GM06990 (cell line): ENCODE measurements at regions not wholly inside any gene's neighbourhood (a gene's known extent, or its start where the extent isn't known, plus 50 kb on each side); places are given as distances from the start of the nearest gene placed in this dataset.

ENCODE experiments used
- DNase-seq: peaks from one replicate; pipeline ENCODE4 v3.0.0-alpha.2; 2011; ENCODE audit not compliant: insufficient read length; ENCODE audit errors: extremely low read depth
- H3K27me3 ChIP-seq: replicated peaks from 2 replicates; pipeline ENCODE4 v1.6.0; 2011; ENCODE audit warnings: low read length; ENCODE audit not compliant: control insufficient read depth, insufficient read depth
- H3K36me3 ChIP-seq: 2 replicates; pipeline ENCODE4 v1.5.1; 2011; ENCODE audit warnings: low read length; ENCODE audit not compliant: control insufficient read depth, insufficient read depth
- H3K4me3 ChIP-seq: replicated peaks from 2 replicates; pipeline ENCODE4 v1.5.1; 2011; ENCODE audit warnings: low read depth, mild to moderate bottlenecking, control low read depth, low read length
- TF ChIP-seq, protein P1 (sequence below): IDR thresholded peaks from 2 replicates; pipeline ENCODE4 v1.5.1; 2011; ENCODE audit warnings: low read length, control low read depth, mild to moderate bottlenecking, inconsistent platforms; ENCODE audit not compliant: insufficient read depth, poor library complexity, severe bottlenecking

DNA sequence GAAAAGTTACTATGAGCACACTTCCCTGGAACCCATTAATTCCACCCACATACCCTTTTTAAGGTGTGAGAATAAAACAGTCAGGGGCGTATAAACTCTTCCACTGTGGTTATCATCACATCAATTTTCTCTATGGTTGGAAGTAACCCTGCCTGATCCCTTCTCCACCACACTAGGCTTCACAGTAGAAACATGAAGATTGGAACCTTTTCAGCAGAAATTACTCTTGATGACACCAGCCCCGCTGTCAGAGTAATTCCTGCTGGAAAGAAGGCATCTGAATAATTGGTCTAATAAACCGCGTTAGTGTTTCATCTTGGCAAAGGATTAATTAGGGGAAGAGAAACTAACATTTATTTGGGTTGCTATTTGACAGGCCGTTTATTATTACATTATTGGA lies 278.4 kb downstream of the MFSD1 start:
- no peaks in the 10 kb centered on the region for H3K27me3 ChIP-seq
- TF ChIP-seq, protein P1, sequence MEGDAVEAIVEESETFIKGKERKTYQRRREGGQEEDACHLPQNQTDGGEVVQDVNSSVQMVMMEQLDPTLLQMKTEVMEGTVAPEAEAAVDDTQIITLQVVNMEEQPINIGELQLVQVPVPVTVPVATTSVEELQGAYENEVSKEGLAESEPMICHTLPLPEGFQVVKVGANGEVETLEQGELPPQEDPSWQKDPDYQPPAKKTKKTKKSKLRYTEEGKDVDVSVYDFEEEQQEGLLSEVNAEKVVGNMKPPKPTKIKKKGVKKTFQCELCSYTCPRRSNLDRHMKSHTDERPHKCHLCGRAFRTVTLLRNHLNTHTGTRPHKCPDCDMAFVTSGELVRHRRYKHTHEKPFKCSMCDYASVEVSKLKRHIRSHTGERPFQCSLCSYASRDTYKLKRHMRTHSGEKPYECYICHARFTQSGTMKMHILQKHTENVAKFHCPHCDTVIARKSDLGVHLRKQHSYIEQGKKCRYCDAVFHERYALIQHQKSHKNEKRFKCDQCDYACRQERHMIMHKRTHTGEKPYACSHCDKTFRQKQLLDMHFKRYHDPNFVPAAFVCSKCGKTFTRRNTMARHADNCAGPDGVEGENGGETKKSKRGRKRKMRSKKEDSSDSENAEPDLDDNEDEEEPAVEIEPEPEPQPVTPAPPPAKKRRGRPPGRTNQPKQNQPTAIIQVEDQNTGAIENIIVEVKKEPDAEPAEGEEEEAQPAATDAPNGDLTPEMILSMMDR: no peak
- no peaks in the 10 kb centered on the region for H3K36me3 ChIP-seq
- DNase-seq: no peak
- H3K4me3 ChIP-seq: no peak overlapping the region

DNA sequence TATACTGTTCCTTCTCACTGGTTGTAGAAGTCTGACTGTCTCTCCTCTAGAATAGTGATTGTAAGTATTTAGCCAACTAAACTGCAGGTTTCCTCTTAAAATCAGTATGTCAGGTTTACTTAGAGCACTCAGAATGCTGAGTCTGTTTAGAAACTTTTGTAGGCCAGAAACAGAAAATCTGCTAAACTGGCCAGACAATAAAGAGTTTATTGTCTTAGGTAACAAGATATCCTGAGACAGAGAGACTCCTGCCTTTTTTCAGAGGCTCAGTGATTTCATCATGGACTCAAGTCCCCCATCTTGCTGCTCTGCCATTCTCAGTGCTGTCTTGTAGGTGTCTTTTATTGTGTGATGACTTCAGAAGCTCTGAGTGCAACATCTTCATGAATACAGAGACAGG lies 279.0 kb downstream of the MFSD1 start:
- H3K4me3 ChIP-seq: no peak overlapping the region
- no peaks in the 10 kb centered on the region for H3K27me3 ChIP-seq
- TF ChIP-seq, protein P1: no peak
- H3K36me3 ChIP-seq: no peaks in the 10 kb centered on the region
- no peak for DNase-seq

DNA sequence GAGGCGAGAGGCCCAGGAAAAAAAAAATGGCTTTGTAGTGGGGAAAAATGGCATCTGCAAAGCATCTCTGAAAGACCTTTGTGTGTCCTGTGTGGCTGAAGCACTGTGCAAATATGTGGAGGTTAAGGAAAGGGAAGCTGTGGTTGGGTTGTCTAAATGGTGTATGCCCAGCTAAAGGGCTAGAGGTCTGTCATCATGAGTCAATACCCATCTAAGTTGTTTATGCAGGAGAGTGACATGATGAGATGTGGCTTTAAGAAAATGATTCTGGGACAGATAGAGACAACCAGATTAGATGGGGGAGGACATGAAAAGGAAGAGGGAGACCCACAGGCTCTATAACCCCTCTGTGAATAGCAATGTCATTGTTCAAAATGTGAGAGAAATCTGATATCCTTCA lies 280.7 kb downstream of the MFSD1 start:
- H3K27me3 ChIP-seq: no peaks in the 10 kb centered on the region
- H3K36me3 ChIP-seq: no peaks in the 10 kb centered on the region
- TF ChIP-seq, protein P1: no peak
- no peak for DNase-seq
- no peak overlapping the region for H3K4me3 ChIP-seq

DNA sequence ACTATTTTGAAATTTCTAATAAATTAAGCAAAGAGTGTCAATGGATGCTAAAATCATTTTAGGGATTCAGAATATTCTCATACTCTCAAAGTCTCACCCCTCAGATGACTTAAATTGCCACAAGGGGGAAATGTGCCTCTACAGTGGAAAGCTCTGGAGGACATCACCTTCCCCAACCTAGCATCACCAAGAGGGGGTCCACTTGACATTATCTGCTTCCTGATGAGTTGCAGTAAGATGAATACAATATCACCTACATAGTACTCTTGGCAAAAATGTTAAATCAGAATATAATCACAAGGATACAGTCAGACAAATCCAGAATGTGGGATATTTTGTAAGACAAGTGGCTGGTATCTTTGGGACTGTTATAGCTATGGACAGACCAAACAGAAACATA lies 290.1 kb downstream of the MFSD1 start:
- DNase-seq: no peak
- TF ChIP-seq, protein P1: no peak
- Histone ChIP-seq H3K36me3 (no peaks in the 10 kb centered on the region), H3K4me3 (no peak overlapping the region), H3K27me3 (no peaks in the 10 kb centered on the region)

DNA sequence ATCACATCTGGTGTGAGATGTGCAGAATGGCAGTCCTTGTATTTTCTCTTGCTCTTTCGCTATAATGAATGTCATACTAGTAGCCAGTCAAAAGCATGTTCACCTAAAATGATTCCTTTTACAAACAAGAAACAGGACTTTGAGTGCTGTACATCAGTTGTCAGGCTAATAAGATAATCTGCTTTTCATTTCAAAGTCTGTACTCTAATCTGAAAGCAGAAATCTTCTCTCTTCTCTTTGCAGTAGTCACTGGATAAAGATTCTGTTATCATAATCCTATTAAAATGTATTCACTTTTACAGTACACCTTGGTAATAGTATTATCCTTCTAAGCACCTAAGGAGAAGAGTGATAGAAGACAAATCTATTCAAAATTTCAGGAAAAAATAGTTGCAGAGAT lies 300.1 kb downstream of the MFSD1 start:
- Histone ChIP-seq H3K4me3 (no peak overlapping the region), H3K27me3 (no peaks in the 10 kb centered on the region), H3K36me3 (no peaks in the 10 kb centered on the region)
- TF ChIP-seq, protein P1: no peak
- no peak for DNase-seq

DNA sequence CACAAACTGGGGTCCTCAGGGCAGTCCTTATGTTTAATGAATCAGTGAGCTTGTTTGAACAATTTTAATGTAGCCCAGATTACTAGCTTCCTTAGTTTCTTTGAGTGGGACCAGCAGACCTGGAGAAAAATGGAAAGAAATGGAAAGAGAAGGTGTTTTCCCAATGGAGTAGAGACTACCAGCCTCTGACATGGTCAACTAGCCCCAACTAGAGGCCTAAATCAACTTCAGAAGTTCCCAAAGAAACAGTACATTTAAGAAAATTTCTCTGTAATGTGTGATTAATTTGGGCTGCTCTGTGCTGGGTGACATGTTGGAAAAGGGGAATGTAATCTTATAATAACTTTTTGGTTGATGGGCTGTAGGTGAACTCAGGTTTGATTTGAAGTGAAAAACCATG lies 310.9 kb downstream of the MFSD1 start:
- Histone ChIP-seq H3K27me3 (no peaks in the 10 kb centered on the region; the same call in 1 of the 2 replicates), H3K4me3 (no peak overlapping the region), H3K36me3 (no peaks in the 10 kb centered on the region)
- TF ChIP-seq, protein P1: peak; percentile 3
- no peak for DNase-seq
